ENCODE measurements at regions not wholly inside any gene's neighbourhood (a gene's known extent, or its start where the extent isn't known, plus 50 kb on each side); places are given as distances from the start of the nearest gene placed in this dataset.

DNA sequence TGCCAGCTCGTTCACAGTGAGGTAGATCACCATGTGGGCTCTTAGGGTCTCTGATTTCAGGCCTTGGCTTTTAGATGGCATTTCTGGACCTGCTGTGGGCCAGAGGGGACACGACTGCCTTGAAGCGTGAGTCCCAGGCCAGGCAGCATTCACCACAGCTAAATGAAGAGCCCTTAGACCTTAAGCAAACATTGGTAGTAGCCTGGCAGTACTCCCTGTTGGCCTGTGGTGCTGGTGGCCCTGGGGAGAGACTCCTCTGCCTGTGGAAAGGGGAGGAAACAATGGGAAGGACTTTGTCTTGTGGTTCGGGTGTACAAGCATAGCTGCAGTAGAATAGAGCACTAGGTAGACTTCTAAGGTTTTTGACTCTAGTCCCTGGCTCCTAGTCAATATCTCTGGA is 456.0 kb upstream of the DCC start:
- TF ChIP-seq EP300 (IDR thresholded peaks at IDR 0.05), result no peak
- TF ChIP-seq, protein P1, sequence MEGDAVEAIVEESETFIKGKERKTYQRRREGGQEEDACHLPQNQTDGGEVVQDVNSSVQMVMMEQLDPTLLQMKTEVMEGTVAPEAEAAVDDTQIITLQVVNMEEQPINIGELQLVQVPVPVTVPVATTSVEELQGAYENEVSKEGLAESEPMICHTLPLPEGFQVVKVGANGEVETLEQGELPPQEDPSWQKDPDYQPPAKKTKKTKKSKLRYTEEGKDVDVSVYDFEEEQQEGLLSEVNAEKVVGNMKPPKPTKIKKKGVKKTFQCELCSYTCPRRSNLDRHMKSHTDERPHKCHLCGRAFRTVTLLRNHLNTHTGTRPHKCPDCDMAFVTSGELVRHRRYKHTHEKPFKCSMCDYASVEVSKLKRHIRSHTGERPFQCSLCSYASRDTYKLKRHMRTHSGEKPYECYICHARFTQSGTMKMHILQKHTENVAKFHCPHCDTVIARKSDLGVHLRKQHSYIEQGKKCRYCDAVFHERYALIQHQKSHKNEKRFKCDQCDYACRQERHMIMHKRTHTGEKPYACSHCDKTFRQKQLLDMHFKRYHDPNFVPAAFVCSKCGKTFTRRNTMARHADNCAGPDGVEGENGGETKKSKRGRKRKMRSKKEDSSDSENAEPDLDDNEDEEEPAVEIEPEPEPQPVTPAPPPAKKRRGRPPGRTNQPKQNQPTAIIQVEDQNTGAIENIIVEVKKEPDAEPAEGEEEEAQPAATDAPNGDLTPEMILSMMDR (IDR thresholded peaks at IDR 0.05), result no peak
- no peak for TF ChIP-seq POLR2A (IDR thresholded peaks at IDR 0.05)
- Histone ChIP-seq H3K4me3 (no peak overlapping the region), H3K36me3 (no peaks in the 10 kb centered on the region), H3K27me3 (no peaks in the 10 kb centered on the region), H3K4me1 (ENCODE audit: insufficient read depth) (no peaks in the 10 kb centered on the region), H3K27ac (no peak overlapping the region), H3K9me3 (no peaks in the 10 kb centered on the region)
- DNase-seq, result no peak
- intact Hi-C loops (cut with DNase I), result no loop called here
- WGBS, 3 donors, result 65 to 77% (median 71%) methylated on average over 4 of the region's 4 CpGs

DNA sequence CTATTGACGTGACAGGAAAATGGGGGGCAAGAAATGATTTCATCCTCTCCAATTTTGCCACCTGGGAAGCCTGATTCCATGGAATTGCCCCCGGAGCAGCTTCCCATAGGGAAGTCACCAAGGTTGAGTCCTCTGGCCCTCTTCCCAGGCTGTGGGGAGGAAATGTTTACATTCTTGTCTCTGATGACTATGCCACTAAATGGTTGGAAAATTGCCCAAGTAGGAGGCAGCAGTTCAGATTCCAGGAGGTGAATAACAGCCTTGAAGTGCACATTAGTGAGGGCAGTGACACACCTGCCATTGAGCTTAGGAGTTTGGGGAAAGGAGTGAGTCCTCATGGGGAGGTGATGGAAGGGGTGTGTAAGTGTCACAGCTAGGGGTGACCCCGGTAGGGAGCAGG is 449.2 kb upstream of the DCC start:
- intact Hi-C loops (cut with DNase I), result no loop called here
- 21 to 44% (median 25%) methylated on average over 3 of the region's 3 CpGs for WGBS, 3 donors
- Histone ChIP-seq H3K27ac (no peak overlapping the region), H3K9me3 (no peaks in the 10 kb centered on the region), H3K4me1 (ENCODE audit: insufficient read depth) (no peaks in the 10 kb centered on the region), H3K36me3 (no peaks in the 10 kb centered on the region), H3K27me3 (no peaks in the 10 kb centered on the region), H3K4me3 (no peak overlapping the region)
- DNase-seq, result no peak
- TF ChIP-seq, protein P1 (IDR thresholded peaks at IDR 0.05), result no peak
- TF ChIP-seq POLR2A (IDR thresholded peaks at IDR 0.05) (no peak), EP300 (IDR thresholded peaks at IDR 0.05) (no peak)

GRCh38 chr18:51891876-51892275 is 448.1 kb upstream of the DCC start:
- H3K36me3 ChIP-seq, result no peaks in the 10 kb centered on the region
- TF ChIP-seq EP300 (IDR thresholded peaks at IDR 0.05), result no peak
- TF ChIP-seq, protein P1 (IDR thresholded peaks at IDR 0.05), result no peak
- no peak for TF ChIP-seq POLR2A (IDR thresholded peaks at IDR 0.05)
- H3K9me3 ChIP-seq, result no peaks in the 10 kb centered on the region
- H3K4me1 ChIP-seq (ENCODE audit: insufficient read depth), result no peaks in the 10 kb centered on the region
- 44 to 59% (median 54%) methylated on average over 1 of the region's 1 CpG for WGBS, 3 donors
- no peak overlapping the region for H3K27ac ChIP-seq
- intact Hi-C loops (cut with DNase I), result no loop called here
- no peak for DNase-seq
- no peak overlapping the region for H3K4me3 ChIP-seq
- no peaks in the 10 kb centered on the region for H3K27me3 ChIP-seq

GRCh38 chr18:51897884-51898283 is 442.1 kb upstream of the DCC start:
- H3K4me3 ChIP-seq, result no peak overlapping the region

More at GRCh38 chr18:51897884-51898283, 442.1 kb upstream of the DCC start:
- Histone ChIP-seq H3K4me1 (ENCODE audit: insufficient read depth) (no peaks in the 10 kb centered on the region), H3K36me3 (no peaks in the 10 kb centered on the region), H3K27ac (no peak overlapping the region), H3K9me3 (no peaks in the 10 kb centered on the region), H3K27me3 (no peaks in the 10 kb centered on the region)
- WGBS, 3 donors, result 86 to 89% (median 89%) methylated on average over 6 of the region's 6 CpGs
- no peak for DNase-seq
- no peak for TF ChIP-seq EP300 (IDR thresholded peaks at IDR 0.05)
- TF ChIP-seq POLR2A (IDR thresholded peaks at IDR 0.05), result no peak
- TF ChIP-seq, protein P1 (IDR thresholded peaks at IDR 0.05), result no peak
- intact Hi-C loops (cut with DNase I), result no loop called here

All from ovary (tissue), 7 donors.